Right ventricle myocardium inferior (tissue), 1 donor: ENCODE measurements at regions not wholly inside any gene's neighbourhood (a gene's known extent, or its start where the extent isn't known, plus 50 kb on each side); places are given as distances from the start of the nearest gene placed in this dataset.

Experiments used
- ATAC-seq: fragments of 200-7000 bp; cut with Tn5 transposase; one replicate; pipeline ENCODE4 v1.9.1; 2020; ENCODE audit warnings: mild to moderate bottlenecking, moderate library complexity
- DNase-seq: peaks from one replicate; pipeline ENCODE4 v3.0.0; 2021; ENCODE audit errors: missing footprints
- intact Hi-C: fragments of 100-400 bp; cut with DNase I; formaldehyde crosslinking; loops from one replicate; pipeline ENCODE4 v1.11.0; 2022
- donor health status: DM: no; HTN: yes; CAD: no; lungs with severe emphysema.

- intact Hi-C loops: no loop called here
- DNase-seq: no peak
- no peak for ATAC-seq
These were observed 71.4 kb upstream of the DUSP22 start for GRCh38 chr6:220721-221475.

DNA sequence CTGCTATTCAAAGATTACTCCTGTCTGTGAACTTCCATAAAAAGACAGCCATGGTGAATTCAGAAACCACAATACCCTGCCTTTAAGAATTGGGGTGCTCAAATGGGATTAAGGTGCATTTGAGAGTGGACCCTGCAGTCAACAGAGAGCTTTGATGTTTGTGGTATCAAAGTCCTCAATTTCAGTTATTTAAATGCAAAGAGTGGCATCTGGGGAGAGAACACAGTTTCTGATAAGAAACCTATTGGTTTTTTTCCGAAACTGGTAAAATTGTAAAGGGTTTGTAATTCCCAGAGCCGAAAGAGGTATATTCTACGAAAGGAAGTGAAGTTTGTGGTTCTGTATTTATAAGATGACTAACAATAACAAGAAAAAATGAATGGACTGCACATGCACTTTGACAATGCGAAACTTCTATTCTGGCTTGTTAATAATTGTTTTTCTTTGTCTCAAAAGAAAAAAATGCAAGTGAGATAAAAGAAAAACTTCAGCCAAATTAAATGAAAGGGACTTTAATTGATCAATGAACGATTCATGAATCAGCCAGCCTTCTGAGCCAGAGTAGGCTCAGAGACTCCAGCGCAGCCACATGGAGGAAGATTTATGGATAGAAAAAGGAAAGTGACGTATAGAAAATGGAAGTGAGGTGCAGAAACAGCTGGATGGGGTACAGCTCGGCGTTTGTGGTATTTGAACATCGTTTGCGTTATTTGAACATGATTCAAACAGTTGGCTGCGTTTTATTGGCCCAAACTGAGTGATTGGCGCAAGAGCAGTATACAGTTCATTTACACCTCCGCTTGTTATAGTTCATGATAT lies 70.5 kb upstream of the DUSP22 start:
- ATAC-seq: no peak
- DNase-seq: no peak
- intact Hi-C loops: no loop called here

DNA sequence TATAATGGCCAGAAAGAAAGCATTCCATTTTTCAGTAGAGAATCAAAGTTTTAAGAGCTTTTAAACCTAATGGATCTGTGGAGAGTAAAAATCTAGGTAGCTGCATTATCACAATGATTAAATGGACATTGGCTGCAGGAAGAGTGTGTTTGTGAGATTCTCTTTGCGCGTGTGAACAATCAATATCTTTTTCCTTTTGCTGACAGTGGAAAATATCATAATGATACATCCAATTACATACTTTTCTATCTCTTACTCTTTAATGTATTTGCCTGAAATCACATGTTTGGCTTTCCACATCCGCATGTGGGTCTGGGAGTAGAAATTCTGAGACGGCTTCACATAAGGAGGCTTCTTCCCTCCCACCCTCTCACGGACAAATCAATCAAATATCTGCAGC lies 69.8 kb upstream of the DUSP22 start:
- DNase-seq (no peak), ATAC-seq (no peak)
- intact Hi-C loops: no loop called here

DNA sequence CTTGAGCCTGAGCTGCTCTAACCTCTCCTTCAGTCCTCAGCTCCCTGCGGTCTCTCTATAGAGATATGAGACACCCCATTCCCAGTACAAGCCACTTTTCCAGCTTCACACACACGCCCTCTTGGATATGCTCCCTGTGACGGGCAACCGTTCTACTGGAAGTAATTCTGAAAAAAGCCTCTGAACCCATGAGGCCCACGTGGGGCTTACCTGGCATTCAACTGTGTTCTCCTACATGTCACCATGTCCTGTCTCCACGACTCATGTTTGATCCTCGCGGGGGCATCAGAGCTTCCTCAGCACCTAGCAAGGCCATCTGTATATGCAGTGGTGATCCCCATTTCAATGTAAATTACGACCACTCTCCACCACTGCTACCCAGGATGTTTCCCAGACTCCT lies 69.2 kb upstream of the DUSP22 start:
- DNase-seq (no peak), ATAC-seq (no peak)
- intact Hi-C loops: no loop called here

DNA sequence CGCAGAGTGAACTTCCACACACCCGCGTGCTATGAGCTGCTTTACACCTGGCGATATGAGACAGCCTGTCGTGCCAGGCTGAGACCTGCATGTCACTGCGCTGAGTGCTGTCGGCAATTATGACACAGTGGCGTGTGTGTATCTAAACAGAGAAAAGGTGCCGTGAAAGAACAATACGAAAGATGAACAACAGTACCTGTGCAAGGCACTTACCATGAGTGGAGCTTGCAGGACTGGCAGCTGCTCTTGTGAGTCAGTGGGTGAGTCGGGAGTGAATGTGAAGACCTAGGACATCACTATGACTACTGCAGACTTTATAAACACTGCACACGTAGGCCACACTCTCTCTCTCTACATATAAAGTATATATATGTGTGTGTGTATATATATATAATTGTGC lies 68.5 kb upstream of the DUSP22 start:
- DNase-seq (no peak), ATAC-seq (no peak)
- intact Hi-C loops: no loop called here

GRCh38 chr6:224350-224749 lies 67.9 kb upstream of the DUSP22 start:
- intact Hi-C loops: no loop called here
- DNase-seq: no peak
- no peak for ATAC-seq

- peak; percentile 32 for ATAC-seq
- DNase-seq: no peak
- intact Hi-C loops: no loop called here
These were observed 67.1 kb upstream of the DUSP22 start for GRCh38 chr6:225121-225721.

DNA sequence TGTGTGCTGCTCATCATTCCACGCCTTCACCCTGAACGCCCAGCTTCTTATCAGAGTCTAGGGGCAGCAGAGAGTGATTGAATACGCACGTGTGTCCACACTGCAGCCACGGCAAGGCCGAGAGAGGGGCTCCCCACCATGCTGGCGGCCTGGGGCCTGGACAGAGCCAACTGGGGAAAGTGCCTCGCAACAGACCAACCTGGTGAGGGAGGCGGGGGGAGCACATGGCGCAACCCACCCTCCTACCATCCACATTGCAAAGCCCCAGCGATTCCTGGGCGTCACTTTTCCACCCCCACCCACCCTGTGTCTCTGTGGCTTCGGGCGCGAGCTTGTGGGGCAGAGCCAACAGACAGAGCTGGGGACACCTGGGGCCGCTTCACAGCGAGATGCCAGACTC lies 66.4 kb upstream of the DUSP22 start:
- intact Hi-C loops: no loop called here
- no peak for DNase-seq
- ATAC-seq: no peak

DNA sequence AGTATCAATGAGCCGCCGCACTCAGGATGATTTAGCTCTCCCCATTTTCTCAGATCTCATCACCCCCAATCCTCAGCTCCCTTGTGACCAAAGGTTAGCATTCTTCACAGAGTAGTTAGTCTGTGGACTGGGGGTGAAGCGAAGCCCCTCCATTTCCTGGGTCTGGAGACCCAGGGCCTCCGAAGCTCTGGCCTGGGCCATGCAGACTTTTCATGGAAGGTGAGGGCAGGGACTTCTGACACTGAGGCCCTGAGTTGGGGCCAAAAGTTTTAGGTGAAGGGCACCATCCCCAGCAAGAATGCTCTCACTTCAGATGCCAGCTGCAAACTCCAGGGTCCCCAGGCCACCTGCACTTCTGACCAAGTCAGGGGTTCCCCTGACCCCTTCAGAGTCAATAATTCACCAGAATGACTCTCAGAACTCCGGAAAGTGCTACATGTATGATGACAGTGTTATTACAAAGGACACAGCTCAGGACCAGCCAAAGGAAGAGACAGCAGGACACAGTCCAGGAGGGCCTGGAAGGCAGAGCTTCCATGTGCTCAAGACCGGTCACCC lies 65.7 kb upstream of the DUSP22 start:
- DNase-seq (no peak), ATAC-seq (no peak)
- intact Hi-C loops: no loop called here

- DNase-seq (no peak), ATAC-seq (no peak)
- intact Hi-C loops: no loop called here
These were observed 65.1 kb upstream of the DUSP22 start for GRCh38 chr6:227074-227782.

- no peak for DNase-seq
- intact Hi-C loops: no loop called here
- no peak for ATAC-seq
These were observed 64.4 kb upstream of the DUSP22 start for GRCh38 chr6:227812-228338.

DNA sequence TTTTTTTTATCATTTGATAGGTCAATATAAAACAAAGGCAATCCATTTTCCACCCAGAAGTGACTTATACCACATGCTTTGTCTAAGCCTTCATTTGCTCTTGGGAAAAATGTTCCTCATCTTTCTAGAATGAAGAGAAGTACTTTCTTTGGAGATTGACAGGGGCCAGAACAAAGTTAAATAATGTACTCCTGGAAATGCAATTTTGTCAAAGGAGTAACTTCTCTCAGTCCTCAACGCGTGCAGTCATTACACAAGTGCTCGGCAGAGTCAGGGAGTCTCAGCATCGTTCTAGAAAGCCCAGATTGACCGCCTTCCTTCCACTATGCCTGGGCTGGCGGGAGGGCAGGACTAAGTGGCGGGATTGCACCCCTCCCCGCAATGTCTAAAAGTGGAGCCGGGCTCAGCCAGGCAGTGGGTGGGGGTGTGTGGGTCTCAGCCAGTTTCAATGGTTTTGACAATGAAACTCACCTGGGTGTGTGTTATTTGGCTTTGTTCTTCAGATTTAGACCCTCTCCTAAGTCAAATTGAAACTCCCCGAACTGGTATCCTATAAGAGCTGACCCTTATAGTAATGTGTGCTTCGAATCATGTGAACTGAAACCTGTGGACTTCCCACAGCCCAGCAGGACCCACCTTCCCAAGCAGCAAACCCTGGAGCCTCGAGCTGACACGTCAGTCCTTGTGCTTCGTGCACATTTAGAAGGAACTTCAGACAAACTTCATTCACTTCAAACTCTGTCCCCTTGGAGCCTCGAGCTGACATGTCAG lies 63.2 kb upstream of the DUSP22 start:
- ATAC-seq (no peak), DNase-seq (no peak)
- intact Hi-C loops: no loop called here

GRCh38 chr6:231779-232178 lies 60.5 kb upstream of the DUSP22 start:
- intact Hi-C loops: no loop called here
- DNase-seq (no peak), ATAC-seq (no peak)

DNA sequence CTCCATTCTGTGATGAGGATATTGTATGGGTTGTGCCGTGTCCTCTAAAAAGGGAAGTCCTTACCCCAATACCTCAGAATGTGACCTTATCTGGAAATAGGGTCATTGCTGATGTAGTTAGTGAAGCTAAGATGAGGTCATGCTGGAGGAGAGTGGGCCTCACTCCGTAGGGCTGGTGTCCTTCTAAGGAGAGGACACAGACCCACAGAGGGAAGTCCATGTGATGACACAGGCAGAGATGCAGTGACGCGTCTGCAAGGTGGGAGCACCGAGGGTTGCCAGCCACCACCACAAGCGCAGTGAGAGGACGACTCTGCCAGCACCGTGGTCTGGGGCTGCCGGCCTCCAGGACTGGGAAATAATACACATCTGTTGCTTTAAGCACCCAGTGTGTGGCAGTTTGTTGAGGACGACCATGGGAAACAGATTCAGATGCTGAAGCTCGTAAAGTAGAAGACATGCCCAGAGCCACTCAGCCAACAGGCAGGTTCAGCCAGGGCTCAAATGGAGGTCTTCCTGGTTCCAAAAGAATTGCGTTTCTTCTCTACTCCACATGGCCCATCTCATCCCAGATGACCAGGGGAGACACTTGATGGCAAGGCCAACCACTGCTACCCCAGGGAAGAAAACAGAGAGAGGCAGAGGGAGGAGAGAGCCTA lies 59.2 kb upstream of the DUSP22 start:
- intact Hi-C loops: no loop called here
- DNase-seq (no peak), ATAC-seq (no peak)

DNA sequence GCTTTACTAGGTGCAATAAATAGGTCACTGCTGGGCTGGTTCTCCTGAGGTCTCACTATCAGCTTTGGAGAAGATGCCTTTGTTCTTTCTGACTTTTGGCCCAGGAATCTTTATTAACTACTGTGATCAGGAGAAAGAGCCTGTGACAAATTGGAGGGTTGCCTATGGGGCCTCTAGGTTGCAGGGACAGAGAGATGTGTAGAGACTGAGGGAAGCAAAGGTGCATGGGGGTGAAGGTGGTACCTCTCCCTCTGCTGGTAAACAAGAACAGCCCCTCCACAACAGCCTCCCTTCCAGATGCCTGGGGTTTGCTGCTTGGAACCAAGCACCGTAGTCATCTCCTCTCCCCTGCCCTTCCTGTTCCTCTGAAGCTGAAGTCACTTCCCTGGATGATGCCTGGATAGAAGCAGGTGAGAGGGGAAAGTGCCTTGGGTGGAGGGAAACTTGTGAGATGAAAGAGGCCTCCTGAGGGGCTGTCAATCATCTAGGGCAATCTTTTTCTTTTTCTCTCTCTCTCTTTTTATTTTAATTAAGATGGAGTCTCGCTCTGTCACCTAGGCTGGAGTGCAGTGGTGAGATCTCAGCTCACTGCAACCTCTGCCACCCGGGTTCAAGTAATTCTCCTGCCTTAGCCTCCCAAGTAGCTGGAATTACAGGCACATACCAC lies 57.4 kb upstream of the DUSP22 start:
- ATAC-seq (no peak), DNase-seq (no peak)
- intact Hi-C loops: no loop called here

DNA sequence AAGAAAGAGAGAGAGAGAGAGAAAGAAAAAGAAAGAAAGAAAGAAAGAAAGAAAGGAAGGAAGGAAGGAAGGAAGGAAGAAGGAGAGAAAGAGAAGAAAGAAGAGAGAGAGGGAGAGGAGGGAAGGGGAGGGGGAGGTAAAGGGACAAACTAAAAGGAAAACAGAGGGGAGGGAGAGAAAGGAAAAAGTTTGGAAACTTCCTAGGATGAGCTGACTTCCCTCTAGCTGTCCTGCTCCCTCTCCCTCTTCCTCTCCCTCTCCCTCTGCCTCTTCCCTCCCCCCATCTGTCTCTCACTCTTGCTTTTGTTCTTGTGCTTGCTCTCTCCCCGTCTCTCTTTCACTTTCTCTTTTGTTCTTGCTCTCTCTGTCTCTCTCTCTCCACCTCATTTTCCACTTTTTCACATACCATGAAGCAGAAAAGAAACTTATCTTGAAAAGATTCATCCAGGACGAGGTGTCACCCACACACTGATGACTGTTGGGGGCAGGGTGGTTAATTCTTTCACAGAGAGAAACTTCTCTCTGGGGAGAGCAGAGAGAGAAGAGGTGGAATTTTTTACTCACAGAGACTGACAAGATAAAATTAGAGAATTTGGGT lies 56.4 kb upstream of the DUSP22 start:
- intact Hi-C loops: no loop called here
- DNase-seq (no peak), ATAC-seq (peak; percentile 63)

DNA sequence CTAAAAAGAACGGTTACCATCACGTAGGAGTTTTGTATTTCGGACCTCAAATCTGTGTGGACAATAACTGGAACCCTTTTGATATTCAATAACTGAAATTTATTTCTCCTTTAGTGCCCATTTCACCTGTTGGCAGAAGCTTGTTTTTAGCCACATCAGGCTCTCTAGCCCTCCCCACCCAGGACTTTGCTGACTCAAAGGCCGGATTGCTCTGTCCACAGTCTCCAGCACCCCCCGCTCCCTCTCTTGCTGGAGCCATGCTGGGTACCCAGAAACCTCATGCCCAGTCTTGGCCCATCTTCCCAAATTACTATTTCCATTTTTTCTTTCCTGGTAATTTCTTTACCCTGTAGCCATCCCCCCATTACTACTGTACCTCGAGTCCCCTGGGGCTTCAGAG lies 55.8 kb upstream of the DUSP22 start:
- ATAC-seq: no peak
- no peak for DNase-seq
- intact Hi-C loops: no loop called here
